HG02885 (cell line): ENCODE measurements at regions not wholly inside any gene's neighbourhood (a gene's known extent, or its start where the extent isn't known, plus 50 kb on each side); places are given as distances from the start of the nearest gene placed in this dataset.

Source experiments
- ATAC-seq: cut with Tn5 transposase; IDR thresholded peaks from one replicate; pipeline ENCODE4 v1.9.1; 2021; ENCODE audit warnings: mild to moderate bottlenecking; ENCODE audit not compliant: unreplicated experiment, poor library complexity

DNA sequence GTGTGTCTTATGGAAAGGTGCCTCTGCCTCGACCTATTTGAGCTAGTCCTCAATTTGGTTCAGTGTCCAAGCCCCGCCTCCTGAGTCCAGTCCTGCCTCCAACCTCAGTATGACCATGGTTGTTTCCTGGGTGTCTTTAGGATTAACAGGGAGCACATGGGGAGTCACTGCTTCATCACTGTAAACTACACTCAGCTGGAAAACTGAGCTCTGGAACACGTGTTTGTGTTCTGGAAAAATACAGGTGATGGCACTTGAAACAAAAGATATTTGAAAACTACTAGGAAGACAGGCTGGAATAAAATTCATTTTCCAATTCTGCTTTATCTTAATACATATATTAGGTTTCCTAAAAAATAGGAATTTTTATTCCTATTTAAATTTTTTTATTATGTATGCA, 1187.3 kb upstream of the TMEM132C start:
- ATAC-seq: no peak

DNA sequence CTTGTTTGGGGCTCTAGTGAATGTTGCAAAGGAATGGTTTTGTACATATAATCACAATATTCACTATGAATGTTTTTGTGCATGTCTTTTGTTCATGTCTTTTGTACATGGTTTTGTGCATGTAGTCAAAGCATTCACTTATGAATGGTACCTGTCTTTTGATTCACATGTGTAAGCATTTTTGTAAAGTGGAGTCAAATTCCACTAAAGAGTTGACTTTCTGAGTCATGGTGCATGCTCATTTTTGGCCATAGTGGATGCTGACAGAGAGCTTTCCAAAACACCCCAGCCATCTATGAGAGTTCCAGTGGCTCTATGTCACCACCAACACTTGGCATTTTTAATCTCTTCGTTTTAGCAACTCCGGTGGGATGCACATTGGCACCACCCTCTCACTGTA, 1185.9 kb upstream of the TMEM132C start:
- ATAC-seq: no peak

DNA sequence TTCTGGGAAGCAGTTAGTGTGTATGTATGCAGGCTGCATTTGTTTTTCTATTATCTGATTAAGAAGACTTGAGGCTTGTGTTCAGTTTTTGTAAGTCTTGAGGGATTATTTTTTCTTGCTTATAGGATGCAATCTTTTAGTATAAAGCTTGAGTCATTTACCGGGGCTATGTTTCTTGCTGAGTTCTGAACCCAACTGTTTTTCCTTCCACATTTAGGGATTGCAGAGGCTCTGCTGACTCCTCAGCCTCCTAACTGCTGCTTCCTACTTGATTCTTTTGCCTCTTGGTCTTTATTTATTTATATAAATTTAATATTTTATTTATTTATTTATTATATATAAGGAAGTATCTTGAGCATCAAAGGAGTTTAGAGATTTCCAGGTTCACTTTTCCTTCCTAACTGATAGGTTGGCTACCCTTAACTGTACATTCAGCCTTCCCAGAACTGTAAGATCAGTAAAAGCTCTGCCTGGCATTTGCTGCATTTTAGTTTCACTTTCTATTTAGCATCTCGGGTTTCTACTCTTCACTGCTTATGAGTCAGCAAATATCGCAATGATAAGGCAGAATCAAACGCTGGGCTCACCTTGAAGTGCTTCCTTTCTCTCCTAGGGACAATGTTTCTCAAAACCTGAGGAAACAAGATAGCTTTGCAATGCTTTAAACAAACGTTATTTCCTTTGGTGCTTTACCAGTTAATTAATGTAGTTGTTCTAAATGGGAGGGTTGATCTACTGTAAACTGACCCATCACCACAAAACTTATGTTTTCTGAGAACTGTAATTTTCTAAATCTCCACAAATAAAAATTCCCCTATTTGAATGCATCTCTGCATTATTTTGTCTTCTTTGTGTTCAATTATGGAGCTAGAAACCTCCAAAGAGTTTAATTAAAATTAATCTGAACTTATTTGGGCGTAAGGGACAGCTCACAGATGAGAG, 1183.7 kb upstream of the TMEM132C start:
- peak; percentile 96 for ATAC-seq

DNA sequence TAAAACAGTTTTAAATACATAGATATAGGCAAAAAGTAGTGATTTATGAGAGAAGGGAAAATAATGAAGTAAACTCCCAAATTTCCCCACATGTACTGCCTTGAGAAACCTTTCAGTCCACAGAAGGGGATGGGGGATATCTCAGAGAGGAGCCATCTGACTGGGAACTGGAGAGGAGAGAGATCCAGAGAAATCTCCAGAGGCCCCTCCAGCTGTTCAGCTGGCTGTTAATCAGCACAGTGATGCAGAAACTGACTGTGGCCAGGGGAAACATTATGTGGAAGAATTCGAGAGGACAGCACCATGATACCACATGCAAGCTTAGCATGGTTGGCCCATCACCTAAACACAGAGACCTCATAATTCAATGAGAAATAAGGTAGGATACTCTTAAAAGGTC, 1165.9 kb upstream of the TMEM132C start:
- no peak for ATAC-seq

DNA sequence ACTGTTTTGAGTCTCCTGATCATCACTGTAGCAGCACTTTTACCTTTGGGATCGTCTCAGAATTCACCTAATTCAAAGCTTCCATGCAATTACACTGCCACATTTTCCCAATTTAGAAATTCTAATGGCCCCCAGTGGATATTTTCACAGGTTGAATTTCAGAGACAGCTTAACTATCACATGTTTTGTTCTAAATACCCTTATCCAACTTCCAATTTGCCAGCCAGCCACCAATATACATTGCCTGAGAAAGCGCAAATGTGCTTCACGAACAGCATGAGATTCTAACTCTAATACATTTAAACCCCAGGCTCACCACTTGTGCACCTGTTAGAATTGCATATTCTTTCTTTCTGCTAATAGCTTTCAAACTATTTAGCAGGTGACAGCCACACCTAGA, 1160.9 kb upstream of the TMEM132C start:
- ATAC-seq: no peak

DNA sequence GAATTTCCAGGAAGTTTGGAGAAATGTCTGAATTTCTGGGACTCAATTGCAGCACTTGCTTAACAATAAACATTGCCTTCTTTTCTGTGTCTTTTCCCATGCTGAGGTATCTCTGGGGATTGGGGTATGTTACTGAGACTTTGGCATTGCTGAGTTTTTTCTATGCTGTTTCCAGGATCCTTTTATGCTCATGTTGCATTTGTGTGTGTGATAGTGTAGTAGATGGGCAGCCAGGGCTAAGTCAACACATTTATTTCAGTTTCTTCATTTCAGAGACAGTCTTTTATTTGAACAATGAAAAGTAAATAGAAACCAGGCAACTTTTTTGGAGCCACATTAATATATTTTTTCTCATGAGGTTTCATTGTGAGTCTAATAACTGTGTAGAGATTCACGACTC, 1160.3 kb upstream of the TMEM132C start:
- no peak for ATAC-seq

DNA sequence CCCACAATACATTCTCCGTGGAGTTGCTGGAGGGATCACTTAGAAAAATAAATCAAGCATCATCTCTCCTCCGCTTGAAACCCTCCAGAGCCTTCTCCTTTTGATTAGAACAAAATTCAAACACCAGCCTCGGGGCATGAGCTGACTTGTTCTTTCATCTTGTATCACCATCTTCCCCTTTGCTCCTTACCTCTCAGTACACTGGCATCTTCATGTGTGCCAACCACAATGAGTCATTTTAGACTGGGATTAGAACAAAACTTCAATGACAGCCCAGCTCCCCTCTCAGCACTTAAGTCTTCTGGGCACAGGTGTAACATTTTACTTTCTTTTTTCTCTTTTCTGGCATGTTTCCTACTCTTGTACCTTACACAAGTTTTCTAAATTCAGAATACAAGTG, 1159.2 kb upstream of the TMEM132C start:
- ATAC-seq: no peak

DNA sequence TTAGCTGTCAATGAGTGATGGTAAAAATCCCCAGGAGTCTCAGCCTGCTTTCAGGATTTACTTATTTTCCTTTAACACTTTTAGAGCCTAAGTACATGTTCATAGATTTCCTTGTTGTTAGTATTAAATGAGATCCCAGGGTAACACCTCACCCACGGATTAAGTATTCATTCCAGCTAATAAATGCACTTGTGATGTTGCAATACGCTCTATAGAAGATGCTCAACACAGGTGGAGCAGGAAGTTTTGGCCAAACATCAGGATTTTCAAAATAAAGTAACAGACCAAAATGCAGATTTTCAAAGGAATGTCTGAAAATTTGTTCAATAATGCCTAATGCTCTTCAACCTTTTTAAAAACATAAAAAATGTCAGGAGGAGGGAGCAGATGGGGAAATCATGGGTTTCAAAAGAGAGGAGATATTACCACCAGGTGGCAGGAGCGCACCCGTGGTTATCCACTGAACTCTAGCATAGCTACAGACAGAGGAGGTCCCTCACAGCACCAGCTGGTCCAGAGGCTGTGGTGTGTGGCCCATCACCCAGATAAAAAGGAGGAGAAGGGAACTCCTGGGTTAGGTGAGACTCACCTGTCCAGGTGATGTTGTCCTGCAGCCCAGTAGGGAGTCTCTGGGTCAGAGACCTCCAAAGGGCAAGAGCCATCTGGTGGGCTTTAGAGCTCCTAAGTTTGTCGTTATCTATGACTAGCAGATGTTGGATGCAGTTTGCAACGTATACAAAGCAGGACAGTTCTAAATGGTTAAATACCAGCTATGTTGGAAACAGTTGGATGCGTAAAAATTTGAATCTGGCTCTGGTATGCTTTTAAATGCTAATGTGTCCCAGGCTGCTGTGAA, 1158.4 kb upstream of the TMEM132C start:
- ATAC-seq: peak; percentile 76

DNA sequence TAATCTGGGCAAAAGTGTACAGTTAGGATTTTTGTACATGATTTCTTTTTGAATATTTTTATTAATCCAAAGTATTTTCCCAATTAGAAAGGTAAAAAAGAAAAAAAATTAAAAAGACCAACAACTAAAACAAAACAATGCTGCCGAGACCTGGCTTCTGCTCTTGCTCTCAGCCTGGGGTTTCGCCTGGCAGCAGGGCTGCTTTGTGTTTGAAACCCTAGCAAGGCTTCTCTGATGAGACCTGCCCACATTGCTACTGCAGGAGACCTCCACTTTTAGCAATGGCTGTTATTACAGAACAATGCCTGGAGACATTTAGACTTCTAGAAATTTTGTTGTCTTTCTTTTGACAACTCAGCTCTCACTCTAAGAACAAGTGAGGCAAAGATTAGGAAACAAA, 1153.0 kb upstream of the TMEM132C start:
- ATAC-seq: no peak

DNA sequence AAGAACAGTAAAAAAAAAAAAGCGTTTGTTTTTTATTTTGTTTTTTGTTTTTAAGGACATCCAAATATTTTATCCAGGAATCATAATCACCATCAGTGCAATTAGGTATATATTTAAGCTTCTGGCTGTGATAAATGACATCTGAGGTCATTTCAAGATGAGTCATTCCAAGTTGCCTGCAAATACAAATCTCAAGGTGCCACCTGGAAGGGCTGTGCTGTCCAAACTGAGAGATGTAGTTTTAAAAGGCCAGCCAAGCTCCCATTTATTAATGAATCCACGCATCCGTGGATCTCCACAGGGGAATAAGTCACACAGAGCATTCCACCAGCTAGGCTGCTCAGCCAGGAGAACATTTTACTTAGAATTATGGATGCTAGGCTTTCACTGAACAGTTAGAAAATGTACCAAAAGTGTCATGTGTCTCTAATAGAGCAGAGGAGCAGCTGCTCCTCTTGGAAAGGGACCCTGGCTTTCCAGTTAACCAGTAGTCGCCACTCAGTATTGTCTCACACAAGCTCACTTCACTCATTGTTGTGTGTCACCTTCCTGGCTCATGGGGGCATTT, 1151.4 kb upstream of the TMEM132C start:
- ATAC-seq: no peak

DNA sequence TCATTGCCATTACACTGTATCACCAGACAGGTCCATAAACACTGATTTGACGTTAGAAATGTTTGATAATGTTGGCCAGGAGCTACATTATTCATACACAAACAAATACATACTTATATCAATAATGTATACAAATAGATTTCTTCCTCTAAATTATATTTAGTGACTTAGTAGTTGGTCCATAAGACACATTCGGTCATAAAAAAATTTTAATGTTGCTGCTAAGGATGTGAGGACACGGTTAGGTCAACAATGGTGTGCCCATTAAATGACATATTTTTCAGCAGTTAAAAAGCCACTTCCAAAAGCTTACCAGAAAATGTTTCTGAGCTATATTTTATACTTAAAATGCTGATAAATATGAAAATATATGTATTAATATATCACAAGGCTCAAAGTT, 1148.7 kb upstream of the TMEM132C start:
- ATAC-seq: no peak

DNA sequence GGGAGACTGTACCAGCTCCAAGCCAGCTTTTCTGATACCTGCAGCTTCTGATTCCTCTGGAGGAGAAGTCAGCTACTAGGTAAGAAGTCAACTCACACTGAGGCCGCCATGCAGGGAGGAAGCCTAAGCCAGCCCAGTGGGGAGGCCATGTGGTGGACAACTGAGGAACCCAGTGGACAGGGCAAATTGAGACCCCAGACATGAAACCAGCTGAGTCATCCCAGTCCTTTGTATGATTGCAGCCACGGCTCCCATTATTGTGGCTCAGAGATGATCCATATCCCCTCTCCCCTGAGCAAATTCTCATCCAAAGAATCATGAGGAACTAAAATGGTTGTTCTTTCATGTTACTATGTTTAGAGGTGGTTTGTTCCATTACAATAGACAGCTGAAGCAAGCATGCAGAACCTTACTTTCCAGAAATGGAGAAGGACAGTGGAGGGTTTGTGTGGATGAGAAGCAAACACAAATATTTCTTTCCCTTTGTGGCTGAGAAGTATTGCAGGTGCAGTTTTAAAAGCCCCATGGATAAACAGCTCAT, 1147.3 kb upstream of the TMEM132C start:
- ATAC-seq: no peak

DNA sequence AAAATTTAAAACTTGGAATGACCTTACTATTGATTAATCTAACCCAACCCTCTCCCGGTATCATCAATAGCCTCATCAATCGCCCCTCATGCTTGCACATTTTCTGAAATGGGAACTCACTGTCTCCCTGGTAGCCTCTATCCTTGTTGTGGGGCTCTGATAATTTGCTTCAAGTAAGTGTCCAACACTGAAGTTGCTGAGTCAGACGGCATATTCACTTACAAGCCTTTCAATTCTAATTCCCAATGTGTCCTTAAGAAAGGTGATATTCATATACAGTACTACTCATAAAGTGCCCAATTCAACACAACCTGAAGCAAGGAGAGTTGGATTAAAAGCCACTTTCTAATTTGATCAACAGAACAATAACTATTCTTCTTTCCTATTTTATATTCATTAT, 1146.1 kb upstream of the TMEM132C start:
- no peak for ATAC-seq

DNA sequence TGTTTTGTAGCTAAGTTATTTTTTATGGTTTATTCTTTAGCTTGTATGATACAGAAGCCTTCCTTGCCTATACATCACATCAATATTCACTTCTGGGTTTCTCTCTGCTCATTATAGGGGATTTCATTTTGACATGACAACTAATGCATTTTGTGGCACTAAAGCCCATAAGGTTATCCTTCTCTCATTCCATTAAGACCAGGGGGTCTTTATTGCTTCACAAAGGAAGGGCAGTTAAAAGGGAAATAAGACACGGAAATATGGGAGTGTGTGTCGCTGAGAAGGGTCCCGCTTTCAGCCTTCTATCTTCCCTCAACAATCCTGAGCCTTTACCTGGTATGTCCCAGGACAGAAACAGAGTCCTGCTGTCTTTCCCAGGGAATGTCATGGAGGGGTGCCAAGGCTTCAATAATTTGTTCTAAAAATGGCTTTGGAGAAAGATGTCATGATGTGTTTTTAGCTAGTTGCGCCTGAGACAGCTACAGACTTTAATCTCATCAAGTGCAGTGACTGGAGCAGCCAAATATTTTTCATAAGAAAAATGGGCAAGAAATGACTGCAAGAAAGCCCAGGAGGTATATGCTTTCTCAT, 1145.4 kb upstream of the TMEM132C start:
- no peak for ATAC-seq

DNA sequence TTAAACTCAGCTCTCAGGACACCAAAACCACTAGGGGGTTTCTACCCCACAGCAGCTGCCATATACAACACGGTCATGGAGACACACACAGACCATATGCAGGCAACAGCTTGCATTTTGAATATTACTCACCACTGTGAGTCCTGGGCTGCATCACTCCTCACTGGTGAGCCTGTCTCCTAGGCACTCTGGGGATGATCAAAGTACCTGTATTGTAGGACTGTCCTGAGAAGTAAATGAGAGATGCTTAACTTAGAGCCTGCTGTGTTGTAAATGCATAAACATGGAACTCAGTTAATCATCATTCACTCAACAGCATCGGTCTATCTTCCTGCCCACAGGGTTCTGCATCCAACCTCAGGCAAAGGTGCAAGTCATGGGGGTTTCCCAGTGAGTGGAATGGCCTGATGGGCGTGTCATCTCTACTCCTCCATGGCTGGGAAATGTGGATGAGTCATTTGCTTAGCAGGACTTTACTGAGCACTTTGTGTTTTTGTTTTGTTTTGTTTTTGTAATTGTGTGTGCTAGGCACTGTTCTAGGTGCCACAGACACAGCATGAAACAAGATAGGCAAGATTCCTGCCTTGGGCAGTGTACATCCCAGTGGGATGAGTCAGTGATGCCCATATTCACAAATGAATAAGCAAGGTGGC, 1141.2 kb upstream of the TMEM132C start:
- peak; percentile 81 for ATAC-seq

DNA sequence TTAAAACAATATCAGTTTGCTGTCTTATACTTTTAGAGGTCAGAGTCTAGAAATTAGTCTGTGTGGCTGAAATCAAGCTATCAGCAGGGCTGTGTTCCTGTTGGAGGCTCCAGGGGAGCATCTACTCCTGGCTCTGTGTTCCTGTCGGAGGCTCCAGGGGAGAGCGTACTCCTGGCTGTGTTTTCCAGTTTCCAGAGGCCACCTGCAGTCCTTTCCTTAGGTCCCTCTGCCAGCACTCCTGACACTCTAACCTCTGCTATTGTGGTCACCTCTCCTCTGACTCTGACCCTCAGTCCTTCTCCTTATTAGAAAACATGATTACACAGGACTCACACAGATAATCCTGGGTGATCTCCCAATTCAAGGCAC, 1140.7 kb upstream of the TMEM132C start:
- ATAC-seq: no peak

DNA sequence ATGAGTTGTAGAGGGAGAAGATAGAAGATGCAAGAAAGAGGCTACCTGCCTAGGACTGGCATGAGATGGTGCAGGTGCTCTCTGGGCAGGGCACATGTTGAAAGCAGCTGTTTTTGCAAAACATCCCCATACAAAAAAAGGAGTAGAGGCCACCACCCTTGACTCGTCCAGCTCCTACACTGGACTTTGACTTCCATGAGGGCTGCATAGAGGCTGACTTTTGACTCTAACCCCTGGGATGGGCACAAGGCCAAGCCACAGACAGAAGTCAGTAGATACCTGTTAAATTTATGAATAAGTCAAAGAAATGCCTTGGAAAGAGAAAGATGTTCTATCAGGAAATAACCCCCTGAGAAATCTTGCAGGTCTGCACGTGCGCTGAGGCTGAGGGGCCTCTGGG, 1139.1 kb upstream of the TMEM132C start:
- ATAC-seq: no peak

DNA sequence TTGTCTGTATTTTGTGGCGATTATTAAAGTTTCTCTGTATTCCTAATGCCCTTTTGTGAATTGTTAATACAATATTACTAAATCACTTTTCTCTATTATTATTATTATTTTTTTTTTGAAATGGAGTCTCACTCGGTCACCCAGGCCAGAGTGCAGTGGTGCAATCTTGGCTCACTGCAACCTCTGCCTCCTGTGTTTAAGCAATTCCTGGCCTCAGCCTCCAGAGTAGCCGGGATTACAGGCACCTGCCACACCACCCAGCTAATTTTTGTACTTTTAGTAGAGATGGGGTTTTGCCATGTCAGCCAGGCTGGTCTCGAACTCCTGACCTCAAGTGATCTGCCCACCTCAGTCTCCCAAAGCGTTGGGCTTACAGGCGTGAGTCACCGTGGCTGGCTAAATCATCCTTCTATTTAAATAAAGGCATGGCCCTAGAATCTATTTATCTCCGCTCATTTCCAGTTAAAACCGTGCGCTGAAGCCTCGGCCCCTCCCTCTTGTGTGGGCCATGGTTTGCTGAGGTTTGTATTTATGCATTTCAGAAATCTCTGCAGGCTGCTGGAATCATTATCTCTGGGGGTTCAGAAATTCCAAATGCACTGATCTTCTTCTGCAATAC, 1136.4 kb upstream of the TMEM132C start:
- ATAC-seq: no peak

DNA sequence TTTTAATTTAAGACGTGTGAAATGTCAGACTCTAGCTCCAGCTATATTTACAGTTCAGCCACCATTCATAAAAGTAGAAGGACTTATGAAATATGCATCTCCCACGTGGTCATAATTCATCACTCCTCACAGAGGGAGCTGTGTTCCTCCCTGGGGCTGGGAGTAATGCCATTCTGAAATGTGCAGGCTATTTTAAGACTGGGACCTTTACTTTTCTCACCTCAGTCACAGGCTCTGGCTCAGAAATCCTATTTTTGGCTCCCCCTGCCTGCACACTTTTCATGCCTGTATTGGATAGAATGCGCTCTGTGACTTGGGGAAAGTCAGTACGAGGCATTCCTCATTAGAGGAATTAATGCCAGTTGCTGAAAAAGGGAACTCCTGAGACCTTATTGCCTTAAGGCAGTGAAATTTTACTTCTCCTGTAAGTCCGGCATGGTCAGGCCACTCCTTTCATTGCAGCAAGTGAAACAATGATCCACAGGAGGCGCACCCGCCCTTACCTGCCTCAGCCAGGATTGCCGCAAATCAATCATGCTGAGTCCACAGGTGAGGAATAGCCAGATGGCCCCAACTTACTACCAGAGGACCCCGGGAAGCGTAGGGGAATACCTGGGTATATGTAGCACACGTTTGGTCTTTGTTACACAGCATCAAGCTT, 1133.2 kb upstream of the TMEM132C start:
- no peak for ATAC-seq
